ENCODE measurements at regions not wholly inside any gene's neighbourhood (a gene's known extent, or its start where the extent isn't known, plus 50 kb on each side); places are given as distances from the start of the nearest gene placed in this dataset.

DNA sequence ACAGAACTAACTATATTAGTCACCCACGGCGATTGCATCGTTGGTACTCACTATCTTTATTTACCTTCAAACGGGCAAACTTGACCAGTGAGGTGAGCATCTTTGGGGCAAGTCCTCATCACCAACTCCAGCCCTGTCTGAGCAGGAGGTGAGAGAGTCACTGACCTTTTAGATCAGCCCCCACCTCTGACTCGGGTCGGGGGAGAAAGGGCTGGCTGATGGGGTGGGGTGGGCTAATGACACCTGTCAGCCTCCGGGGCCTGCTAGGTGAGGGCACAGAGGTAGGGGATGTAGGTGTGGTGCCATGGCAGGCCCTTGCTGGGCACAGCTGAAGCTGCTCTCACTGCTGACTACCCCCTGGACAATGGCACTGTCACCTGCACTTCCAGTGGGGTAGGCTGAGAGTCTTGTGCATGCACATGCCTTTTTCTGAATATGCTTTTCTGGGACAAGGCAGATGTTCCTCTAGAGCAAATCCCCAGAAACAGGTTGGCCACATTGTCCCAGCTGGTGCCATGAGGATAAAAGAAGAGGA is 359.5 kb upstream of the MKI67 start:
- no peak for ATAC-seq
- Mint-ChIP-seq H3K36me3 (no peaks in the 10 kb centered on the region), H3K9me3 (ENCODE audit: low read depth) (no peaks in the 10 kb centered on the region), H3K4me1 (no peaks in the 10 kb centered on the region), H3K27me3 (no peaks in the 10 kb centered on the region), H3K27ac (no peak overlapping the region), H3K4me3 (no peak overlapping the region)
- CTCF ChIA-PET, result no interaction called here
- no peak for DNase-seq

DNA sequence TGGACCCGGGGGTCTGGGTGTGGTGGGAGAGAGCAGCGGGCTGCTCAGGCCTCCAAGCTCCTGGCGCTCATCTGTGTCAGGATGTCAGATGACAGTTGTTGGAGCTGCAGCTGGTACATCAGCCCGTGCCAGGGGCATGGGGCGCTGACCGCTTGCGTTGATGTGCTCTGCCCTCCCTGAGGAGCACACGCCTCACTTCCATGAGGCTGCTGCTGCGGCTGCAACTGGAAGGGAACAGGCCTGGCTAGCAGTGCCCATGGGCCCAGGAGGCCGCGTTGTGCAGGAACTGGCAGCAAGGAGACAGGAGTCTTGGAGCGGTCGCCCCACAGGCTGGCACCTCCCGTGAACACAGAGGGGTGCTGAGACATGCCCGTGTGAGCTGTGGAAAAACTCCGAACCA is 361.3 kb upstream of the MKI67 start:
- CTCF ChIA-PET, result no interaction called here
- Mint-ChIP-seq H3K4me3 (no peak overlapping the region), H3K27ac (no peak overlapping the region), H3K27me3 (no peaks in the 10 kb centered on the region), H3K9me3 (ENCODE audit: low read depth) (no peaks in the 10 kb centered on the region), H3K36me3 (no peaks in the 10 kb centered on the region), H3K4me1 (no peaks in the 10 kb centered on the region)
- DNase-seq (no peak), ATAC-seq (no peak)

DNA sequence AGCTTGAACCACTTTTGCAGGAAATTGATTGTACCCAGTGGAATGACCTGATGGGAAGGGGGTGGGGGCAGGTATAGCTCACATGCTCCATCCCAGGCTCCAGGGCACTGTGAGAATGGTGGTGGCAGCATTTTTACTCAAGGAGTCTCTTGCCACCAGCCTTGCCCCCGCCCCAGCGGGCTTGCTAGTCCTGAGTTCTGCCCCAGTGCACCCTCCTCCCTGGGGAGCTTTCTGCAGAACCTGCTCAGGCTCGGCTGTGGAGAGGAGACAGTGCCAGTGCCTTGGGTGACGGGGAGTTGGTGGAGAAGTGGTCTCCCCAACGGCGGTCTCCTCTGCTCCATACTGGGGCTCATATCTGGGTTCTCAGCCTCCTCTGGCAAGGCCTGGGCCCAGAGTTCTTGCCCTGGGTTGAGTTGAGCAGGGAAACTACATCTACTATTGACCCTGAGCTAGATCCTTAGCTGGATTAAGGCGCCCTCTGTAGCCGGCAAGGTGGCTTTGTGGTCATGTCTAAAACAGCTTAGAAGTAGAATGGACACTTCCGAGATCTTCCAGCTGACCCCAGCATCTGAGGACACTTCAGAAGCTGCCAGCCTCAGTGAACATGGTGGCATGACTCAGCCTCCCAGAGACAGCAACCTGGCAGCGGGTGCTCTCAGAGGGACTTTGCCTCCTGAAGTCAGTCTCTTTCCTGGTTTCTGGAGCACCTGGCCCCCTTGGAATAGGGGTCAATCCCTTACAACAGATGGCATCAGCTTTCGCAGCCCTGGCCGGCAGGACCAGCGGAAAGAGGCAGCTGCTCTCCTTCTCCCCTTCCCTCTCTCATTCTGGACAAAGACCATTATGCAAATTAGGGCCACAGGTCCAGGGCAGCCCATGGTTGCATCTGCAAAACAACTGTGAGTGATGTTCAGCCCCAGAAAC is 363.4 kb upstream of the MKI67 start:
- H3K27ac Mint-ChIP-seq, result no peak overlapping the region
- H3K36me3 Mint-ChIP-seq, result no peaks in the 10 kb centered on the region
- H3K27me3 Mint-ChIP-seq, result no peaks in the 10 kb centered on the region
- no peaks in the 10 kb centered on the region for H3K9me3 Mint-ChIP-seq (ENCODE audit: low read depth)
- no peaks in the 10 kb centered on the region for H3K4me1 Mint-ChIP-seq
- no peak for DNase-seq
- no peak overlapping the region for H3K4me3 Mint-ChIP-seq
- ATAC-seq, result no peak
- CTCF ChIA-PET, result no interaction called here

DNA sequence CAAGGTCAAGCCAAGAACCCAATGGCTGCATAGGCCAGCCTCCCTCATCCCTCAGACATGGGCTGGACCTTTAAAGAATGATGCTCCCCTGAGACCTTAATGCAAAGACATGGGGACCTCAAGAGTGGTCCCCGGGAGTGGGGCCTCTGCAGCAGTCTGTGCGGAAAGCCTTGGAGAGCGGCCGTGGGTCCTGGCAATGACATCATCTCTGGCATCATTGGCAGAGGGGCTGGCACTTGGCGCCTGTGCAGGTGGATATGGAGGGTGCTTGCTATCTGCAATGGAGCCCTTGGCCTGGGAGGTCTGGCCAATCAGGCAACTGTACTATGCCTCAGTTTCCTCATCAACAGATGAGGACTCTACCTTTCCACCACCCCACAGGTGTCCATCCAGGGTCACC is 365.5 kb upstream of the MKI67 start:
- ATAC-seq (no peak), DNase-seq (no peak)
- no peaks in the 10 kb centered on the region for H3K27me3 Mint-ChIP-seq
- H3K27ac Mint-ChIP-seq, result no peak overlapping the region
- CTCF ChIA-PET, result no interaction called here
- H3K4me3 Mint-ChIP-seq, result no peak overlapping the region
- no peaks in the 10 kb centered on the region for H3K4me1 Mint-ChIP-seq
- no peaks in the 10 kb centered on the region for H3K9me3 Mint-ChIP-seq (ENCODE audit: low read depth)
- H3K36me3 Mint-ChIP-seq, result no peaks in the 10 kb centered on the region

DNA sequence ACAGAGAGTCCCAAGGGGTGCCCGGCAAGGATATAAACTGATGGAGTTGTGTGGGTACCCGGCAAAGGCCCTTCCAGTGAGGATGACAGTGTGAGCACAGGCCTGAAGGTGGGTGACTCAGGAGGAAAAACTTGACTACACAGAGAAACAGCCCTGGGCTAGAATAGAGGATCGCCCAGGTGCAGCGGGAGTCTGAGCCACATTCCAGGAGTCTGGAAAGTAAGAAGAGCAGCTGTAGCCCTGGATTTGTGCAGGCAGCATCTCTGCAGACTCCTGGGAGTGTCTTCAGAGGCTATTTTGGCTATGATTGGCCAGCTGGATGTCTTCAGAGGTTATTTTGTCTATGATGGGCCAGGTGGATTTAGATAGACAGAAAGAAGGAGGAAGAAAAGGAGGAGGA is 367.6 kb upstream of the MKI67 start:
- no peak overlapping the region for H3K27ac Mint-ChIP-seq
- DNase-seq, result no peak

DNA sequence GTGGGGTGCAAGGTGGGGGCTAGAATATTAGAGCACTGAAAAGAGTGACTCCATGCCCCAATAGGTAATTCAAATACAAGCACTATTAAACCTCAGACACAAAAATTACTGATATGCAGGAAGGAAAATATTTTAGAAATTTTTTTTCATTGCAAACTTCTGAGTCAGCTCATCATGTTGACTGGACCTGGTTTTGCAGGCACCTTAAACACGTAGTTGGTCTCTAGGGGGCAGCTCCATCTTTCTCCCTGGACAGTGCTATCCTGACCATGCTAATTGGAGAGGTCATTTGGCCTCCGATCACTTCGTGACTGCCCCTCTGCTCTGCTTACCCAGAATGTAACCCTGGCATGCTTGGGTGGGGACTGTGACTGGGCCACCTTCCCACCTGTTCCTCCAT is 368.4 kb upstream of the MKI67 start:
- H3K27me3 Mint-ChIP-seq, result no peaks in the 10 kb centered on the region
- H3K4me1 Mint-ChIP-seq, result no peaks in the 10 kb centered on the region
- H3K27ac Mint-ChIP-seq, result no peak overlapping the region
- CTCF ChIA-PET, result no interaction called here
- no peak for ATAC-seq
- H3K4me3 Mint-ChIP-seq, result no peak overlapping the region
- no peaks in the 10 kb centered on the region for H3K9me3 Mint-ChIP-seq (ENCODE audit: low read depth)
- no peak for DNase-seq
- H3K36me3 Mint-ChIP-seq, result no peaks in the 10 kb centered on the region

More for the DNA sequence above, 367.6 kb upstream of the MKI67 start:
- Mint-ChIP-seq H3K4me3 (no peak overlapping the region), H3K4me1 (no peaks in the 10 kb centered on the region), H3K9me3 (ENCODE audit: low read depth) (no peaks in the 10 kb centered on the region), H3K36me3 (no peaks in the 10 kb centered on the region), H3K27me3 (no peaks in the 10 kb centered on the region)
- CTCF ChIA-PET, result no interaction called here
- no peak for ATAC-seq

DNA sequence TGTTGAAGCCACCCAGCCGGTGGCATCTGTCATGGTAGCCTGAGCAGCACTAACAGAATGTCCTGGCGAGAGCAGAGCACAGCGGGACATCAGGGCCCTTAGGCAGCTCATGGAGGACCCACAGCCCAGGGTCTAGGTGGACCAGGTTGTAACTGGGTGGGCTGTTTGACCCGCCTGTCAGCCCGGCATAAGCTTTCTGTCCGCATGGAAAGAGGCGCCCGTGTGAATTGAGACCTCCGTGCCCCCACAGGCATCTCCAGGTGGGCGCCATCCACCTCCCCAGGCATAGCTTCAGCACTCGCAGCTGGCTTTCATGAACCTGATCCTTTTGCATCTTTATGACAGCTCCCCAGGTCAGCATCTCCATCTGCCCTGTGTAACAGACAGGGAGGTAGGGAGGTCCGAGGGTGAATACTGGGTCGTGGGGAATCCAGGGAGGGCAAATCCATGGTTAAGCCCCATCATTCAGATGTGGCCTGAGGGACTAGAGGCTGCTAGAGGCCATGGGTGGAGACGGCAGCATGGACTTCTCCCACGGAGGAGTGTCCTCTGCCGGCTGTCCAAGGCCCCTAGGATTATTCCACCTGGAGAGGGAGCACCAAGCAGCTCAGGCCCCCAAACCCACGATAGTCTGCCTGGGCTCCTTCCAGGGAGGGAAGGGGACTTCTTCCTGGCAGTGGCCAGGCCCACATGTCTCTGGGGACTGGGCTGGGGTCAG is 371.6 kb upstream of the MKI67 start:
- Mint-ChIP-seq H3K9me3 (ENCODE audit: low read depth) (no peaks in the 10 kb centered on the region), H3K27me3 (no peaks in the 10 kb centered on the region), H3K4me3 (no peak overlapping the region), H3K36me3 (no peaks in the 10 kb centered on the region), H3K4me1 (no peaks in the 10 kb centered on the region), H3K27ac (no peak overlapping the region)
- DNase-seq, result no peak
- ATAC-seq, result no peak
- CTCF ChIA-PET, result no interaction called here

DNA sequence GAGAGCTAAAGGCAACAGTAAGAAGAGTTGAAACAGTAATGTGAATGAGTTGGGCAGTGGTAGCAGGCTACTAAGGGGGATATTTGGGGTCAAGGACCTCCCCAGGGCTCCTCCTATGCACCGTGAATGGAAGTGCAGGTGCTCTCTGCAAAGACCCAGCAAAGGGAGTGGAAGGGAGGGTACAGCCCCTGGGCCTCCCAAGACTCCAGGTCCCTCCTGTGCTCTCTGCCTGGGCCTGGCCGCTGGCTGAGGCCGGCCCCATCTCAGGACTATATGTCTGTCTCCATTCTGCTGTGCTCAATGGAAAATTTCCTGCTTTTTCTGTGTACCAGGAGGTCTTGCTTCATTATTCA is 372.1 kb upstream of the MKI67 start:
- H3K9me3 Mint-ChIP-seq (ENCODE audit: low read depth), result no peaks in the 10 kb centered on the region
- CTCF ChIA-PET, result no interaction called here
- H3K27ac Mint-ChIP-seq, result no peak overlapping the region
- ATAC-seq (no peak), DNase-seq (no peak)
- no peak overlapping the region for H3K4me3 Mint-ChIP-seq
- no peaks in the 10 kb centered on the region for H3K4me1 Mint-ChIP-seq
- H3K36me3 Mint-ChIP-seq, result no peaks in the 10 kb centered on the region
- H3K27me3 Mint-ChIP-seq, result no peaks in the 10 kb centered on the region

DNA sequence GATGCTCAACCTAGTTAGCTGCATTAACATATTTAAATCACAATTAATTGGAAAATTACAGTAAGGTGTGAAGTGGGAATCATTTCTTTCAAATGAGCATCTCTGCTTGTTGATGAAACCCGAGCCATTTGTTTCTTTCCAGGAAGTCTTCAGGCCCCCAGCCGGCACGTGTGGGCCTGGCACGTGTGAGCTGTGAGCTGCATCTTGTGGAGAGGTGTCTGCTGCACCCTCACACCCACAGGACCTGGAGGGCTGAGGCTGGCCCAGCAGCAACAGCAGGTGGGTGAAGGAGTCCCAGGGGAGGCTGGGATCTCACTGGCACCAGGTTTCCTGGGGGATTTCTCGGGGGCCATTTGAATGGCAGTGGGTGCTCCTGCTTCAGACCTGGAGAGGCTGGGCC is 372.5 kb upstream of the MKI67 start:
- H3K27ac Mint-ChIP-seq, result no peak overlapping the region
- ATAC-seq (no peak), DNase-seq (no peak)
- H3K36me3 Mint-ChIP-seq, result no peaks in the 10 kb centered on the region
- CTCF ChIA-PET, result no interaction called here
- no peaks in the 10 kb centered on the region for H3K9me3 Mint-ChIP-seq (ENCODE audit: low read depth)
- H3K27me3 Mint-ChIP-seq, result no peaks in the 10 kb centered on the region
- no peaks in the 10 kb centered on the region for H3K4me1 Mint-ChIP-seq
- H3K4me3 Mint-ChIP-seq, result no peak overlapping the region

DNA sequence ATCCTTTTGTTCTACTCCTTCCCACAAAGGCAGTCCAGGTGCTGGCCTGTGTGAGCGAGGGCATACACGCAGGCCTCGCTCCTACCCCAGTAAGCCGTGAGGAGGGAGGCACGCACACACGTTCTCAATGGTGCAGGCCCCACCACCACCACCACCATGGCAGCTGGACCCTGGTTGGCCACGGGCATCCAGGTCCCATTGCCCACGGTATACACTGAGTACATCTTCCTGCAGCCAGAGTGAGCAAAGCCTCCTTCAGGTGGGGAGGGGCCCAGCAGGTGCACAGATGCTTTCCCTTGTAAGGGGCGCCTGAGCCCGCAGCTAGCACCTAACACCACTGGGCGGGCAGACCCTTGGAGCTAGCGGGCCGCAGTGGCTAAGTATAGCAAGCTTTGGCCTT is 373.3 kb upstream of the MKI67 start:
- H3K36me3 Mint-ChIP-seq, result no peaks in the 10 kb centered on the region

DNA sequence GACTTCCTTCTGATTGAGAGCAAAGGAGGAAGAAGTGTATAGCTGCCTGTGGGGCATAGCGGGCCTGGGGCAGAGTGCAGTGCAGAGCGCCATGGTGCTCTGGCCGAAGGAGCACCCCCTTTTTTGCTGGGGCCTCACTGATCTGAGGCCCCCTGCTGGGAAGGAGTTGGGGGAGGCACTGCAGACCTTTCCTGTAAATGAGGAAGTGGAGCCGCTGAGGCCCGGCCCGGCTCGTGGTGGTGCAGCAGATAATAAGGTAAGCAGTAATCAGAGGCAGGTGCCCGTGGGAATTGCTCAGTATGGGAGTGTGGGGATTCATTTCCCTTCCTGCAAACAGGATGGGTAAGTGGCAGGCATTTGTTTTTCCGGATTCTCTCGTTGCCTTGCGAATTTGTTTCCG is 373.7 kb upstream of the MKI67 start:
- H3K27me3 Mint-ChIP-seq, result no peaks in the 10 kb centered on the region
- no peaks in the 10 kb centered on the region for H3K9me3 Mint-ChIP-seq (ENCODE audit: low read depth)
- H3K36me3 Mint-ChIP-seq, result no peaks in the 10 kb centered on the region
- no peak for ATAC-seq
- no peak for DNase-seq
- no peak overlapping the region for H3K27ac Mint-ChIP-seq
- no peak overlapping the region for H3K4me3 Mint-ChIP-seq
- H3K4me1 Mint-ChIP-seq, result no peaks in the 10 kb centered on the region
- CTCF ChIA-PET, result no interaction called here

More for the DNA sequence above, 373.3 kb upstream of the MKI67 start:
- CTCF ChIA-PET, result no interaction called here
- Mint-ChIP-seq H3K27ac (no peak overlapping the region), H3K4me3 (no peak overlapping the region), H3K4me1 (no peaks in the 10 kb centered on the region), H3K9me3 (ENCODE audit: low read depth) (no peaks in the 10 kb centered on the region), H3K27me3 (no peaks in the 10 kb centered on the region)
- ATAC-seq (no peak), DNase-seq (no peak)

DNA sequence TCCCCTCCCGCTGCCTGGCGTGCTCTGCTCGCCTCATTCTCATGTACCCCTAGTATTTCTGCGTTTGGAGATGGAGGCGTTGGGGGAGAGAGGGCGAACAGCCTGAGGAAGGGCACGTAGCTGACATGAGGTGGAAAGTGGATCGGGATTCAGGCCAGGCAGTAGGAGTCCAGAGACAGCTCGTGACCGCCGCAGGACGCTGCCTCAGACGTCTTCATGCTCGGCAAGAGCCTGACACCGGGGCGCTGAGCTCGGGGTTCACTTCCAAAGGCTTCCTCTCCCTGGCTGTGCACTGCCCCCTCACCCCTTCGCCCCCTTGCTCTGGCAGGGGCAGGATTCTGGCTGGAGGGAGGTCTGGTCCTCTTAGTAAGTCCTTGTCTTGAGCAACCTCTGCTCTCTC is 374.4 kb upstream of the MKI67 start:
- Mint-ChIP-seq H3K4me3 (no peak overlapping the region), H3K36me3 (no peaks in the 10 kb centered on the region), H3K27ac (no peak overlapping the region), H3K27me3 (no peaks in the 10 kb centered on the region), H3K9me3 (ENCODE audit: low read depth) (no peaks in the 10 kb centered on the region), H3K4me1 (no peaks in the 10 kb centered on the region)
- ATAC-seq (no peak), DNase-seq (no peak)
- CTCF ChIA-PET, result no interaction called here

DNA sequence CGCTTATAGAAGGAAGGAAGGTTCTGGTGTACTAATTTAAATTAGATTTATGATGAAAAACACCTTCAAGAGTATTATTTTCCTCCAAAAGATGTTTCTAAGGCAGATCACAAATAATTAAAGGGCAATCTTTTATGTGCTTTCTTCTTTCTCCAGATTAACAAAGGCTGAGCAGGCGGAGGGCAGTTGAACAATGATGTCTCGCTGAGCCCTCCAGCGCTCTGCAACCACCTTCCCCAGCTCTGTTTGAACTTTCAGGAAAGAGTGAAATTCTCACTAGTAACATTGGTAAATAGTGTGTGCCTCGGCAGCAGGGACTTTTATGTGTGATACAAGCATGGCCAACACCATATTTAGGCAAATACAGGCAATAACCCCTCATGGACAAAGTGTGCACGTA is 379.1 kb upstream of the MKI67 start:
- H3K9me3 Mint-ChIP-seq (ENCODE audit: low read depth), result no peaks in the 10 kb centered on the region
- ATAC-seq (no peak), DNase-seq (no peak)
- H3K36me3 Mint-ChIP-seq, result no peaks in the 10 kb centered on the region
- no peak overlapping the region for H3K27ac Mint-ChIP-seq
- no peaks in the 10 kb centered on the region for H3K27me3 Mint-ChIP-seq
- H3K4me3 Mint-ChIP-seq, result no peak overlapping the region
- H3K4me1 Mint-ChIP-seq, result no peaks in the 10 kb centered on the region
- CTCF ChIA-PET, result no interaction called here

DNA sequence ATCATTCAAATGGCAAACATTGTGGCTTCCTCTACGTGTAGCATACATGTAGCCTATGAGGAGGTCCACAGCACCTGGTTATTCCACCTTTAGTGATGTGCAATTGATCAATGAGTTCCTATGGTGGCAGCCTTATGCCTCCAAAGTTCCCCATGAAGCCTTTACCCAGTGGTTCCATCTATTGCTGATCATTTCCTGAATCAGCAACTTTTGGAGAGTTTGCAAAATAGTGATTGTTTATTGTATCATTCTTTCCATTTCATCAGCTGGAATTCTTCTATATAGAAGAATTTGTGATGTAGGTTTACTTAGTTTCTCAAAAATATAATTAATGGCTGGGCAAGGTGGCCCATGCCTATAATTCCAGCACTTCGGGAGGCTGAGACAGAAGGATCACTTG is 380.2 kb upstream of the MKI67 start:
- Mint-ChIP-seq H3K4me3 (no peak overlapping the region), H3K27ac (no peak overlapping the region), H3K36me3 (no peaks in the 10 kb centered on the region), H3K9me3 (ENCODE audit: low read depth) (no peaks in the 10 kb centered on the region), H3K27me3 (no peaks in the 10 kb centered on the region), H3K4me1 (no peaks in the 10 kb centered on the region)
- ATAC-seq (no peak), DNase-seq (no peak)
- CTCF ChIA-PET, result no interaction called here
